OCI-LY3 (cell line): ENCODE measurements at regions not wholly inside any gene's neighbourhood (a gene's known extent, or its start where the extent isn't known, plus 50 kb on each side); places are given as distances from the start of the nearest gene placed in this dataset.

Source experiments
- H2AFZ ChIP-seq: fragments of 200-600, 300-600 bp; shearing (Covaris generic); 2 replicates; pipeline ENCODE4 v1.6.0; 2014; ENCODE audit warnings: antibody characterized with exemption, low read depth, low read length
- H3K27ac ChIP-seq: fragments of 200-600, 300-600 bp; sonication (generic); 2 replicates; pipeline ENCODE4 v1.5.1; 2014; ENCODE audit warnings: mild to moderate bottlenecking, low read length, moderate library complexity, mixed read lengths
- H3K27me3 ChIP-seq: fragments of 200-600, 300-600 bp; sonication (generic); 2 replicates; pipeline ENCODE4 v1.6.1; 2014; ENCODE audit warnings: low read depth, low read length, mixed read lengths
- H3K36me3 ChIP-seq: fragments of 200-600, 300-600 bp; sonication (generic); replicated peaks from 2 replicates; pipeline ENCODE3; 2014; ENCODE audit warnings: low read depth, low read length, mixed read lengths
- H3K4me1 ChIP-seq: fragments of 300-600, 200-600 bp; sonication (generic); 2 replicates; pipeline ENCODE4 v1.6.1; 2014; ENCODE audit warnings: low read length, mixed read lengths
- H3K4me2 ChIP-seq: fragments of 200-600, 300-600 bp; sonication (generic); 2 replicates; pipeline ENCODE4 v1.6.1; 2014; ENCODE audit warnings: low read length, mixed read lengths
- H3K4me3 ChIP-seq: fragments of 300-600, 200-600 bp; sonication (generic); 2 replicates; pipeline ENCODE4 v1.5.1; 2014; ENCODE audit warnings: antibody characterized with exemption, mild to moderate bottlenecking, low read length, moderate library complexity
- H3K79me2 ChIP-seq: fragments of 300-600, 200-600 bp; shearing (Covaris generic); 2 replicates; pipeline ENCODE4 v1.6.1; 2014; ENCODE audit warnings: mild to moderate bottlenecking, low read length, mixed read lengths
- H3K9ac ChIP-seq: fragments of 300-600, 200-600 bp; shearing (Covaris generic); 2 replicates; pipeline ENCODE4 v1.6.0; 2014; ENCODE audit warnings: mild to moderate bottlenecking, low read length, moderate library complexity
- H3K9me3 ChIP-seq: fragments of 200-600, 300-600 bp; shearing (Covaris generic); 2 replicates; pipeline ENCODE4 v1.6.1; 2014; ENCODE audit warnings: low read length, mixed read lengths; ENCODE audit not compliant: insufficient read depth
- H4K20me1 ChIP-seq: fragments of 200-600, 300-600 bp; sonication (generic); 2 replicates; pipeline ENCODE4 v1.6.1; 2016; ENCODE audit warnings: low read length, mixed read lengths; ENCODE audit not compliant: insufficient read depth
- EZH2phosphoT487 ChIP-seq: fragments of 200-600 bp; shearing (Covaris generic); IDR thresholded peaks from 2 replicates; pipeline ENCODE4 v1.6.1; 2018; ENCODE audit warnings: antibody characterized with exemption, mixed run types, low read depth
- TF ChIP-seq, protein P1 (sequence below): fragments of 200-600, 300-600 bp; sonication (generic); IDR thresholded peaks from 2 replicates; pipeline ENCODE4 v1.5.1; 2014; ENCODE audit warnings: antibody characterized with exemption, low read length, low read depth

DNA sequence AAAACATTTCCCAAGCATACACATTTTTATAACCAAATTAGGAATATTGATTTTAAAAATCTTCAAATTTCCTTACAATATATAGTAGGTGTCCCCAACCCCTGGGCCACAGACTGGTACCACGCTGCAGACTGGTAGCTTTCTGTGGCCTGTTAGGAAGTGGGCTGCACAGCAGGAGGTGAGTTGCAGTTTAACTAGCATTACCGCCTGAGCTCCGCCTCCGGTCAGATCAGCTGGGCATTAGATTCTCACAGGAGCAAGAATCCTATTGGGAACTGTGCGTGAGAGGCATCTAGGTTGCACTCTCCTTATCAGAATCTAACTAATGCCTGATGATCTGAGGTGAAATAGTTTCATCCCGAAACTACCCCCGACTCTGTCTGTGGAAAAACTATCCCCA, 62.1 kb downstream of the ZWINT start:
- H3K36me3 ChIP-seq, result no peaks in the 10 kb centered on the region
- TF ChIP-seq, protein P1, sequence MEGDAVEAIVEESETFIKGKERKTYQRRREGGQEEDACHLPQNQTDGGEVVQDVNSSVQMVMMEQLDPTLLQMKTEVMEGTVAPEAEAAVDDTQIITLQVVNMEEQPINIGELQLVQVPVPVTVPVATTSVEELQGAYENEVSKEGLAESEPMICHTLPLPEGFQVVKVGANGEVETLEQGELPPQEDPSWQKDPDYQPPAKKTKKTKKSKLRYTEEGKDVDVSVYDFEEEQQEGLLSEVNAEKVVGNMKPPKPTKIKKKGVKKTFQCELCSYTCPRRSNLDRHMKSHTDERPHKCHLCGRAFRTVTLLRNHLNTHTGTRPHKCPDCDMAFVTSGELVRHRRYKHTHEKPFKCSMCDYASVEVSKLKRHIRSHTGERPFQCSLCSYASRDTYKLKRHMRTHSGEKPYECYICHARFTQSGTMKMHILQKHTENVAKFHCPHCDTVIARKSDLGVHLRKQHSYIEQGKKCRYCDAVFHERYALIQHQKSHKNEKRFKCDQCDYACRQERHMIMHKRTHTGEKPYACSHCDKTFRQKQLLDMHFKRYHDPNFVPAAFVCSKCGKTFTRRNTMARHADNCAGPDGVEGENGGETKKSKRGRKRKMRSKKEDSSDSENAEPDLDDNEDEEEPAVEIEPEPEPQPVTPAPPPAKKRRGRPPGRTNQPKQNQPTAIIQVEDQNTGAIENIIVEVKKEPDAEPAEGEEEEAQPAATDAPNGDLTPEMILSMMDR, result no peak
- TF ChIP-seq EZH2phosphoT487, result no peak
- H3K4me3 ChIP-seq, result no peak overlapping the region
- H2AFZ ChIP-seq, result no peak overlapping the region
- H3K4me1 ChIP-seq, result no peaks in the 10 kb centered on the region
- no peaks in the 10 kb centered on the region for H3K9me3 ChIP-seq
- H3K9ac ChIP-seq, result no peak overlapping the region
- H3K27ac ChIP-seq, result no peak overlapping the region
- no peaks in the 10 kb centered on the region for H3K27me3 ChIP-seq
- no peak overlapping the region for H3K4me2 ChIP-seq
- H4K20me1 ChIP-seq, result no peaks in the 10 kb centered on the region
- H3K79me2 ChIP-seq, result no peaks in the 10 kb centered on the region

DNA sequence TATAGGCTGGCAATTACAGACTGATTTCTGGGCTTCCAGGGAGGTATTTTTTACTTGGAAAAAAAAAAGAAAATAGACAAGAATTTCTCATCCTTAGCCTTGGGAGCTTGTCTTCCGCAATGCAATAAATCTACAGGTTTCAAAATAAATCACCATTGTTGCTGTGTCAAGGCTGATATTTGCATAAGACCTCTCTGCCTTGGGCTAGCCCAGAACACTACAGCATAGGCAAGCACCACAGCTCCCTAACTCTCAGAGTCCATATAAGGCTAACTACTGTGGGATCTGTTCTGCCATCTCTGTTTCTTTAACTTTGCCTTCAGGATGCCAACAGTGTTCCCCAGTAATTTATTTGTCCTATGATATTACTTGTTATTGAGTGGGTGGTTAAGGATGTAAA, 64.4 kb downstream of the ZWINT start:
- Histone ChIP-seq H3K79me2 (no peaks in the 10 kb centered on the region), H3K4me2 (no peak overlapping the region), H3K36me3 (no peaks in the 10 kb centered on the region), H3K9ac (no peak overlapping the region), H3K27ac (no peak overlapping the region), H3K27me3 (no peaks in the 10 kb centered on the region), H3K4me3 (no peak overlapping the region), H4K20me1 (no peaks in the 10 kb centered on the region), H2AFZ (no peak overlapping the region), H3K4me1 (no peaks in the 10 kb centered on the region), H3K9me3 (no peaks in the 10 kb centered on the region)
- TF ChIP-seq EZH2phosphoT487, result no peak
- TF ChIP-seq, protein P1, result no peak

DNA sequence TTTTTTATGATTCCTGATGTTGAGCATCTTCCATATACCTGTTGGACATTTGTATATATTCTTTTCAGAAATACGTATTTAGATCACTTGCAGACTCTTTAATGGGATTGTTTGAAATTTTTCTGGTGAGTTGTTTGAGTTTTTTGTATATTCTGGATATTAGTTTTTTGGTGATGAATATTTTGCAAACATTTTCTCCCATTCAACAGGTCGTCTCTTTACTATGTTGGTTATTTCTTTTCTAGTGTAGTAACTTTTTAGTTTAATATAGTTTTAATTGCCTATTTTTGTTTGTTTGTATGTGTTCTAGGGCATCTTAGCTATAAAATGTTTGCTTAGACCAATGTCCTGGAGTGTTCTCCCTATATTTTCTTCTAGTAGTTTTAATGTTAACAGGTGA, 72.7 kb downstream of the ZWINT start:
- Histone ChIP-seq H3K4me2 (no peak overlapping the region), H3K4me1 (no peaks in the 10 kb centered on the region), H3K79me2 (no peaks in the 10 kb centered on the region), H3K27me3 (no peaks in the 10 kb centered on the region), H3K27ac (no peak overlapping the region), H4K20me1 (no peaks in the 10 kb centered on the region), H2AFZ (no peak overlapping the region), H3K9ac (no peak overlapping the region), H3K4me3 (no peak overlapping the region), H3K36me3 (no peaks in the 10 kb centered on the region), H3K9me3 (no peaks in the 10 kb centered on the region)
- TF ChIP-seq, protein P1, result no peak
- TF ChIP-seq EZH2phosphoT487, result no peak

DNA sequence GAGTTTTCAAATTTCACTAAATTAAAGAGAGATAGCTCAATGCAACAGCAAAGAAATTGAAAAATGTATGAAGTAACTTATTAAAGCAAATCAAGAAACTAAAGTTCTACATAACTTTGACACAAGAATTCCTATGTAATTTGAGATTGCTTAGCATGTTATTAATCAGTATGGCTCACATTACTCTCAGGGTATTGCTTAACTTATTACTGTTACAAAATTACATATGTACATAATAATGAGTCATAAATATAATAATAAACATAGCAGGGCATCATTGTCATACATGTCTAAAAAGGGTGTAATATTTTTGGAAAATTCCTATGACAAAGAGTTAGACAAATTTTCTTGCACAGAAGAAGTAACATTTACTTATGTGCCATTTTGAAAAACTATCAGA, 75.0 kb downstream of the ZWINT start:
- no peak for TF ChIP-seq EZH2phosphoT487
- TF ChIP-seq, protein P1, result no peak
- H3K27ac ChIP-seq, result no peak overlapping the region
- no peak overlapping the region for H3K4me3 ChIP-seq
- H3K9me3 ChIP-seq, result no peaks in the 10 kb centered on the region
- H3K4me2 ChIP-seq, result no peak overlapping the region
- no peaks in the 10 kb centered on the region for H3K4me1 ChIP-seq
- H4K20me1 ChIP-seq, result no peaks in the 10 kb centered on the region
- no peak overlapping the region for H2AFZ ChIP-seq
- H3K36me3 ChIP-seq, result no peaks in the 10 kb centered on the region
- no peaks in the 10 kb centered on the region for H3K27me3 ChIP-seq
- H3K79me2 ChIP-seq, result no peaks in the 10 kb centered on the region
- no peak overlapping the region for H3K9ac ChIP-seq
